Thyroid gland (tissue), 4 donors: ENCODE measurements at regions not wholly inside any gene's neighbourhood (a gene's known extent, or its start where the extent isn't known, plus 50 kb on each side); places are given as distances from the start of the nearest gene placed in this dataset.

Experiments used
- CTCF ChIP-seq, 6 experiments: fragments of 200-600 bp in 3 of 6; fragments of 450-650 bp in 3 of 6; sonication (generic) in 3 of 6; IDR thresholded peaks; one replicate each; pipeline ENCODE4 v1.5.1; 2016 to 2019; ENCODE audit warnings: antibody characterized with exemption in 6 of 6, mild to moderate bottlenecking in 2 of 6, inconsistent platforms in 1 of 6, moderate library complexity in 1 of 6
- POLR2A ChIP-seq, 2 donors: fragments of 450-650 bp; IDR thresholded peaks; one replicate each; pipeline ENCODE4 v1.6.1; 2017; ENCODE audit warnings: antibody characterized with exemption in 2 of 2, mild to moderate bottlenecking in 2 of 2, moderate library complexity in 1 of 2

GRCh38 chr1:242828199-242828598 lies 303.7 kb upstream of the PLD5 start:
- no peak for TF ChIP-seq CTCF (IDR thresholded peaks at IDR 0.05)
- no peak for TF ChIP-seq POLR2A (IDR thresholded peaks at IDR 0.05)
